HCT116 (cell line): ENCODE measurements at regions not wholly inside any gene's neighbourhood (a gene's known extent, or its start where the extent isn't known, plus 50 kb on each side); places are given as distances from the start of the nearest gene placed in this dataset.

Experiments used
- ATAC-seq: fragments of 200-7000 bp; cut with Tn5 transposase; 2 replicates; pipeline ENCODE4 v1.9.1; 2020; ENCODE audit warnings: mild to moderate bottlenecking, moderate library complexity
- BruUV-seq: library from RNA; stranded (reverse); fragments of 400-500 nt; replicated peaks from 2 replicates; lab custom pipeline; 2021; lab: Mats Ljungman, UMichigan
- CTCF ChIA-PET: fragments of 300-600 bp; sonication (Branson Sonifier 250); formaldehyde crosslinking; loops from one replicate; lab custom pipeline; 2021; ENCODE audit warnings: antibody characterized with exemption; lab: Charles Lee
- POLR2A ChIA-PET: fragments of 300-600, 350-600 bp; sonication (Branson Sonifier 250); formaldehyde crosslinking; loops from one replicate; lab custom pipeline; 2021; ENCODE audit warnings: antibody characterized with exemption; lab: Charles Lee
- RAD21 ChIA-PET, 2 experiments: fragments of 300-600 bp; sonication (Branson Sonifier 250); formaldehyde crosslinking; loops; one replicate each; lab custom pipeline; 2023; ENCODE audit warnings: low total read pairs in 2 of 2; ENCODE audit not compliant: uncharacterized antibody in 2 of 2, unreplicated experiment in 2 of 2, low non-redundant PET in 1 of 2; lab: Charles Lee
- DNase-seq: peaks from one replicate; pipeline ENCODE4 v3.0.0-alpha.2; 2010; ENCODE audit warnings: low read depth, low spot score
- H2AFZ ChIP-seq: fragments of 200-600 bp; shearing (Covaris generic), sonication (generic); 2 replicates; pipeline ENCODE4 v1.6.1; 2017; ENCODE audit warnings: low read depth, mixed run types, mixed read lengths, antibody characterized with exemption, low read length; ENCODE audit not compliant: poor library complexity, severe bottlenecking
- H3K27ac ChIP-seq: 2 replicates; pipeline ENCODE4 v1.5.1; 2012; ENCODE audit warnings: low read depth, low read length
- H3K27me3 ChIP-seq: fragments of 200-600 bp; sonication (generic); 2 replicates; pipeline ENCODE4 v1.6.1; 2016; ENCODE audit warnings: mixed run types, low read length, mixed read lengths; ENCODE audit not compliant: insufficient read depth
- H3K36me3 ChIP-seq, 2 experiments: fragments of 200-500 bp in 1 of 2; fragments of 200-600 bp in 1 of 2; sonication (Bioruptor generic) in 1 of 2; sonication (generic) in 1 of 2; 2 replicates each; pipeline versions ENCODE4 v1.5.1 to v1.6.1; 2014 to 2016; ENCODE audit warnings: low read length in 2 of 2, inconsistent platforms in 1 of 2, mixed read lengths in 1 of 2, mixed run types in 1 of 2; ENCODE audit not compliant: insufficient read depth in 2 of 2, control insufficient read depth in 1 of 2
- H3K4me1 ChIP-seq, 2 experiments: fragments of 200-600 bp in 1 of 2; sonication (generic) in 1 of 2; 2 replicates each; pipeline versions ENCODE4 v1.5.1 to v1.6.1; 2012 to 2017; ENCODE audit warnings: low read length in 2 of 2, inconsistent platforms in 1 of 2, mild to moderate bottlenecking in 1 of 2, mixed read lengths in 1 of 2, mixed run types in 1 of 2, moderate library complexity in 1 of 2; ENCODE audit not compliant: insufficient read depth in 2 of 2, control insufficient read depth in 1 of 2
- H3K4me2 ChIP-seq: fragments of 200-600 bp; sonication (generic); 2 replicates; pipeline ENCODE4 v1.6.1; 2017; ENCODE audit warnings: mixed run types, low read length, mixed read lengths
- H3K4me3 ChIP-seq, 2 experiments: fragments of 200-600 bp in 1 of 2; sonication (generic) in 1 of 2; replicated peaks in 1 of 2; 2 replicates each; pipeline ENCODE4 v1.5.1; 2011 to 2016; ENCODE audit warnings: low read length in 2 of 2, control low read depth in 1 of 2, low read depth in 1 of 2, mild to moderate bottlenecking in 1 of 2, mixed read lengths in 1 of 2, mixed run types in 1 of 2
- H3K79me2 ChIP-seq: fragments of 200-600 bp; sonication (generic); 2 replicates; pipeline ENCODE4 v1.6.1; 2017; ENCODE audit warnings: mild to moderate bottlenecking, mixed run types, low read length, moderate library complexity, mixed read lengths; ENCODE audit not compliant: insufficient read depth
- H3K9ac ChIP-seq: fragments of 200-600 bp; sonication (generic); 2 replicates; pipeline ENCODE4 v1.6.1; 2016; ENCODE audit warnings: low read length, mixed read lengths
- H3K9me2 ChIP-seq: fragments of 200-600 bp; sonication (generic), shearing (Covaris generic); 2 replicates; pipeline ENCODE4 v1.6.1; 2017; ENCODE audit warnings: mixed run types, mild to moderate bottlenecking, moderate library complexity; ENCODE audit not compliant: insufficient read depth
- H3K9me3 ChIP-seq, 2 experiments: fragments of 200-500 bp in 1 of 2; fragments of 200-600 bp in 1 of 2; sonication (Bioruptor generic) in 1 of 2; sonication (generic) in 1 of 2; 2 replicates each; pipeline ENCODE4 v1.6.1; 2014 to 2017; ENCODE audit warnings: low read length in 2 of 2, mixed read lengths in 2 of 2, inconsistent platforms in 1 of 2, low read depth in 1 of 2, mild to moderate bottlenecking in 1 of 2, mixed run types in 1 of 2, moderate library complexity in 1 of 2; ENCODE audit not compliant: control insufficient read depth in 1 of 2, insufficient read depth in 1 of 2
- H4K20me1 ChIP-seq: fragments of 200-600 bp; sonication (generic), shearing (Covaris generic); 2 replicates; pipeline ENCODE4 v1.6.1; 2017; ENCODE audit warnings: mixed run types, mild to moderate bottlenecking, moderate library complexity; ENCODE audit not compliant: insufficient read depth
- CBX3 ChIP-seq: IDR thresholded peaks from 2 replicates; pipeline ENCODE4 v1.6.1; 2012; ENCODE audit warnings: low read depth
- CEBPB ChIP-seq: IDR thresholded peaks from 2 replicates; pipeline ENCODE4 v1.6.1; 2012; ENCODE audit warnings: low read depth
- CTCF ChIP-seq, 3 experiments: fragments of 200-600 bp in 1 of 3; sonication (generic) in 1 of 3; IDR thresholded peaks in 2 of 3; conservative IDR thresholded peaks in 1 of 3; 2 replicates each; pipeline ENCODE4 v1.5.1; 2012 to 2017; ENCODE audit warnings: low read depth in 2 of 3, low read length in 2 of 3, antibody characterized with exemption in 1 of 3, borderline replicate concordance in 1 of 3, control low read depth in 1 of 3, mild to moderate bottlenecking in 1 of 3, mixed read lengths in 1 of 3, mixed run types in 1 of 3, moderate library complexity in 1 of 3; ENCODE audit not compliant: insufficient read depth in 1 of 3
- EGR1 ChIP-seq: IDR thresholded peaks from 2 replicates; pipeline ENCODE4 v1.6.1; 2012; ENCODE audit warnings: low read depth
- EZH2 ChIP-seq: fragments of 200-600 bp; sonication (generic); IDR thresholded peaks from 2 replicates; pipeline ENCODE4 v1.6.1; 2017; ENCODE audit warnings: antibody characterized with exemption, mixed run types
- EZH2phosphoT487 ChIP-seq: fragments of 200-600 bp; IDR thresholded peaks from 2 replicates; pipeline ENCODE4 v1.6.1; 2018; ENCODE audit warnings: antibody characterized with exemption, borderline replicate concordance
- RAD21 ChIP-seq: IDR thresholded peaks from 2 replicates; pipeline ENCODE4 v1.6.1; 2012; ENCODE audit warnings: low read depth, mild to moderate bottlenecking
- SRF ChIP-seq: IDR thresholded peaks from 2 replicates; pipeline ENCODE4 v1.6.1; 2012; ENCODE audit warnings: low read depth
- TCF7L2 ChIP-seq: IDR thresholded peaks from 2 replicates; pipeline ENCODE4 v1.7.0; 2011; ENCODE audit warnings: borderline replicate concordance, inconsistent platforms; ENCODE audit not compliant: insufficient read depth, insufficient read length; ENCODE audit errors: extremely low read depth
- ZBTB33 ChIP-seq: IDR thresholded peaks from 2 replicates; pipeline ENCODE4 v1.6.1; 2011; ENCODE audit warnings: mild to moderate bottlenecking, low read length, moderate library complexity; ENCODE audit not compliant: insufficient replicate concordance; ENCODE audit errors: extremely low read depth
- ZFX ChIP-seq: fragments of 450-650 bp; IDR thresholded peaks from 2 replicates; pipeline ENCODE4 v1.6.1; 2017
- ZNF274 ChIP-seq: fragments of 200-500 bp; sonication (Bioruptor generic); IDR thresholded peaks from 2 replicates; pipeline ENCODE4 v1.6.1; 2014; ENCODE audit warnings: mild to moderate bottlenecking, low read depth, low read length, inconsistent platforms
- intact Hi-C: fragments of 100-400 bp; cut with micrococcal nuclease; formaldehyde crosslinking; loops from 2 replicates; pipeline ENCODE4 v1.10.0; 2022

GRCh38 chr9:102044133-102044532, 305.7 kb upstream of the GRIN3A start:
- no peak overlapping the region for H3K27ac ChIP-seq
- H2AFZ ChIP-seq = no peak overlapping the region
- H3K9me2 ChIP-seq = no peaks in the 10 kb centered on the region
- no peak for ATAC-seq
- H3K36me3 ChIP-seq = no peaks in the 10 kb centered on the region
- H3K27me3 ChIP-seq = no peaks in the 10 kb centered on the region
- no TSS peak for BruUV-seq
- CTCF ChIA-PET = no interaction called here
- RAD21 ChIA-PET = no interaction called here
- no peak overlapping the region for H3K4me2 ChIP-seq
- no peak overlapping the region for H3K9ac ChIP-seq
- no peaks in the 10 kb centered on the region for H3K4me1 ChIP-seq
- TF ChIP-seq ZFX (no peak), EZH2phosphoT487 (no peak), CBX3 (no peak), CEBPB (no peak), RAD21 (no peak)
- TF ChIP-seq, all 23 proteins: peak for 0
- no peak for DNase-seq
- POLR2A ChIA-PET = no interaction called here
- H3K4me3 ChIP-seq = no peak overlapping the region
- H3K79me2 ChIP-seq = no peaks in the 10 kb centered on the region
- intact Hi-C loops = no loop called here
- peaks cover 4 to 5% of the 10 kb centered on the region in 2 experiments; a peak in 2 of 4 replicates for H3K9me3 ChIP-seq
- no peaks in the 10 kb centered on the region for H4K20me1 ChIP-seq

DNA sequence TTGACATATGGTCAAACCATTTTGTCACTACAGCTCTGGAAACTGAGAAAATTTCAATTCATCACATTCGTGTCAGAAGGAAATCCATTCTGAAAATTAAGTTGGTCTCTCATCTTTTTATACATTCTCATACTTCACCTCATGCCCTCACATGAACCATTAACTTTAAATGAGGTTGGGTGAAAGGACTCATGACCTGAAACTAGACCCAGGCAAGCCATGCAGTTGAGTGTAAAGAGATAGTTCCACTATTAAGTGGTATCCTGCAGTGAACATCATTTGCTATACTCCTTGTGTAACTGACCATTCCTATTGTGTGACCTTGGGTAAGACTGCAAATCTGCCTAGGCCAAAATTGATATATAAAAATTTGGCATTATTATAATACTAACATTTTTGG, 299.6 kb upstream of the GRIN3A start:
- peaks cover 0 to 4% of the 10 kb centered on the region in 2 experiments; a peak in 1 of 4 replicates for H3K9me3 ChIP-seq
- POLR2A ChIA-PET = no interaction called here
- RAD21 ChIA-PET = no interaction called here

More for the DNA sequence above, 299.6 kb upstream of the GRIN3A start:
- intact Hi-C loops = no loop called here
- CTCF ChIA-PET = no interaction called here
- BruUV-seq = no TSS peak
- Histone ChIP-seq H3K4me1 (no peaks in the 10 kb centered on the region), H3K27me3 (no peaks in the 10 kb centered on the region), H3K9ac (no peak overlapping the region), H3K36me3 (no peaks in the 10 kb centered on the region), H3K4me3 (no peak overlapping the region), H3K9me2 (no peaks in the 10 kb centered on the region), H3K27ac (no peak overlapping the region), H3K79me2 (no peaks in the 10 kb centered on the region), H4K20me1 (no peaks in the 10 kb centered on the region), H3K4me2 (no peak overlapping the region), H2AFZ (no peak overlapping the region)
- TF ChIP-seq EZH2 = no peak
- no peak for TF ChIP-seq CTCF (IDR thresholded peaks at IDR 0.05 in 2 of 3, conservative IDR thresholded peaks at IDR 0.05 in 1 of 3; ENCODE audit: borderline replicate concordance in 1 of 3, insufficient read depth in 1 of 3, low read depth in 2 of 3, low read length in 2 of 3)
- TF ChIP-seq ZNF274 = no peak
- TF ChIP-seq EZH2phosphoT487 = no peak
- no peak for TF ChIP-seq SRF
- TF ChIP-seq RAD21 = no peak
- no peak for TF ChIP-seq TCF7L2
- no peak for TF ChIP-seq ZBTB33
- no peak for TF ChIP-seq EGR1
- DNase-seq = no peak
- ATAC-seq = no peak
